CD14-positive monocyte (primary cell): ENCODE measurements at regions not wholly inside any gene's neighbourhood (a gene's known extent, or its start where the extent isn't known, plus 50 kb on each side); places are given as distances from the start of the nearest gene placed in this dataset.

ENCODE experiments used
- DNase-seq, 3 donors: peaks; one replicate each; pipeline ENCODE4 v3.0.0-alpha.2; 2011 to 2022
- H2AFZ ChIP-seq: 2 replicates; pipeline ENCODE4 v1.6.0; 2012; ENCODE audit warnings: mild to moderate bottlenecking, low read depth, low read length, inconsistent platforms; ENCODE audit not compliant: insufficient read depth, poor library complexity, severe bottlenecking
- H3K27ac ChIP-seq, 2 donors: 1 replicate in 1 of 2; 2 replicates in 1 of 2; pipeline ENCODE4 v1.5.1; 2012 to 2013; ENCODE audit warnings: low read length in 2 of 2, control low read depth in 1 of 2, inconsistent platforms in 1 of 2, low read depth in 1 of 2, mild to moderate bottlenecking in 1 of 2
- H3K27me3 ChIP-seq, 2 donors: one replicate each; pipeline versions ENCODE4 v1.6.0 to v1.6.1; 2011 to 2013; ENCODE audit warnings: low read length in 2 of 2; ENCODE audit not compliant: control insufficient read depth in 2 of 2, insufficient read depth in 2 of 2
- H3K36me3 ChIP-seq, 2 donors: replicated peaks in 1 of 2; 1 replicate in 1 of 2; 2 replicates in 1 of 2; pipeline versions ENCODE4 v1.5.1 to v1.6.1; 2012 to 2013; ENCODE audit warnings: low read length in 2 of 2, control low read depth in 1 of 2, inconsistent platforms in 1 of 2, mild to moderate bottlenecking in 1 of 2; ENCODE audit not compliant: insufficient read depth in 2 of 2, control insufficient read depth in 1 of 2
- H3K4me1 ChIP-seq, 2 donors: 1 replicate in 1 of 2; 2 replicates in 1 of 2; pipeline versions ENCODE4 v1.5.1 to v1.6.1; 2012 to 2013; ENCODE audit warnings: low read length in 2 of 2, control low read depth in 1 of 2, inconsistent platforms in 1 of 2, mild to moderate bottlenecking in 1 of 2, moderate library complexity in 1 of 2; ENCODE audit not compliant: insufficient read depth in 2 of 2, control insufficient read depth in 1 of 2
- H3K4me2 ChIP-seq: replicated peaks from 2 replicates; pipeline ENCODE3; 2012; ENCODE audit warnings: low read length, moderate library complexity, mild to moderate bottlenecking; ENCODE audit not compliant: poor library complexity, severe bottlenecking; ENCODE audit errors: extremely low read depth
- H3K4me3 ChIP-seq, 3 experiments: fragments of 200-600 bp in 1 of 3; sonication (generic) in 1 of 3; replicated peaks in 1 of 3; 1 replicate in 2 of 3; 2 replicates in 1 of 3; pipeline ENCODE4 v1.5.1; 2011 to 2013; ENCODE audit warnings: low read length in 3 of 3, mild to moderate bottlenecking in 3 of 3, control low read depth in 2 of 3, low read depth in 2 of 3, inconsistent platforms in 1 of 3, moderate library complexity in 1 of 3
- H3K79me2 ChIP-seq: 2 replicates; pipeline ENCODE4 v1.6.0; 2012; ENCODE audit warnings: mild to moderate bottlenecking, control low read depth, inconsistent platforms, low read length, moderate library complexity; ENCODE audit not compliant: insufficient read depth
- H3K9ac ChIP-seq: 2 replicates; pipeline ENCODE4 v1.6.0; 2017; ENCODE audit warnings: low read length, mild to moderate bottlenecking; ENCODE audit not compliant: insufficient read depth, poor library complexity, severe bottlenecking
- H3K9me3 ChIP-seq, 2 donors: replicated peaks in 1 of 2; 1 replicate in 1 of 2; 2 replicates in 1 of 2; pipeline versions ENCODE4 v1.5.1 to v1.6.1; 2012 to 2013; ENCODE audit warnings: low read length in 2 of 2, control low read depth in 1 of 2; ENCODE audit not compliant: control insufficient read depth in 1 of 2, insufficient read depth in 1 of 2
- H4K20me1 ChIP-seq: 2 replicates; pipeline ENCODE4 v1.6.0; 2012; ENCODE audit warnings: mild to moderate bottlenecking, low read length, control low read depth, moderate library complexity; ENCODE audit not compliant: insufficient read depth
- H3K27ac Mint-ChIP-seq, 7 donors: one replicate each; pipeline ENCODE4 v1.8.0; 2020; ENCODE audit warnings: mild to moderate bottlenecking in 7 of 7, mixed read lengths in 7 of 7, moderate library complexity in 6 of 7, inconsistent platforms in 2 of 7
- H3K27me3 Mint-ChIP-seq, 3 donors: one replicate each; pipeline ENCODE4 v1.8.0; 2021 to 2022; ENCODE audit warnings: low read depth in 3 of 3, mild to moderate bottlenecking in 3 of 3, mixed read lengths in 3 of 3, moderate library complexity in 3 of 3, inconsistent platforms in 1 of 3
- H3K36me3 Mint-ChIP-seq, 2 donors: one replicate each; pipeline ENCODE4 v1.8.0; 2020; ENCODE audit warnings: mixed read lengths in 2 of 2, inconsistent platforms in 1 of 2, mild to moderate bottlenecking in 1 of 2
- H3K4me1 Mint-ChIP-seq: one replicate; pipeline ENCODE4 v1.8.0; 2020; ENCODE audit warnings: mild to moderate bottlenecking, mixed read lengths
- H3K4me3 Mint-ChIP-seq, 2 donors: one replicate each; pipeline ENCODE4 v1.8.0; 2020; ENCODE audit warnings: mild to moderate bottlenecking in 2 of 2, mixed read lengths in 2 of 2, moderate library complexity in 1 of 2
- H3K9me3 Mint-ChIP-seq, 7 donors: one replicate each; pipeline ENCODE4 v1.8.0; 2020 to 2022; ENCODE audit warnings: mixed read lengths in 7 of 7, mild to moderate bottlenecking in 6 of 7, moderate library complexity in 6 of 7, inconsistent platforms in 2 of 7
- CTCF ChIP-seq: fragments of 200-600 bp; IDR thresholded peaks from one replicate; pipeline ENCODE4 v1.8.0; 2022; ENCODE audit warnings: antibody characterized with exemption, mild to moderate bottlenecking
- WGBS: methylation state at CpG from one replicate; pipeline ENCODE4 v1.1.5; 2013; ENCODE audit warnings: missing lambda C conversion rate; ENCODE audit not compliant: insufficient coverage; 5-methylcytosine and 5-hydroxymethylcytosine counted together
- intact Hi-C, 2 donors: fragments of 100-400 bp; cut with micrococcal nuclease; formaldehyde crosslinking; loops; one replicate each; pipeline versions ENCODE4 v1.15.0 to v1.15.1; 2023

GRCh38 chr1:29632806-29633615, 396.7 kb downstream of the PTPRU start:
- H3K36me3 Mint-ChIP-seq: no peaks in the 10 kb centered on the region
- H3K27me3 ChIP-seq: no peaks in the 10 kb centered on the region
- H3K4me1 ChIP-seq: no peaks in the 10 kb centered on the region
- no peak for TF ChIP-seq CTCF
- intact Hi-C loops: no loop called here
- H3K9me3 ChIP-seq: peaks cover 0 to 5% of the 10 kb centered on the region in 2 donors
- no peak overlapping the region for H3K27ac ChIP-seq
- H3K4me1 Mint-ChIP-seq: no peaks in the 10 kb centered on the region
- H3K9me3 Mint-ChIP-seq: peaks cover 2 to 6% (median 4%) of the 10 kb centered on the region in 7 donors
- no peak overlapping the region for H3K9ac ChIP-seq
- H4K20me1 ChIP-seq: no peaks in the 10 kb centered on the region
- no peak for DNase-seq
- no peak overlapping the region for H3K4me3 Mint-ChIP-seq
- H2AFZ ChIP-seq: no peak overlapping the region
- no peak overlapping the region for H3K27ac Mint-ChIP-seq
- H3K4me2 ChIP-seq: no peak overlapping the region
- peaks cover 1 to 9% (median 7%) of the 10 kb centered on the region in 3 donors for H3K27me3 Mint-ChIP-seq
- H3K4me3 ChIP-seq: no peak overlapping the region
- H3K79me2 ChIP-seq: no peaks in the 10 kb centered on the region
- no peaks in the 10 kb centered on the region for H3K36me3 ChIP-seq
- 85% methylated on average over 8 of the region's 11 CpGs for WGBS

GRCh38 chr1:29631836-29632805, 395.8 kb downstream of the PTPRU start:
- H3K27me3 Mint-ChIP-seq: peaks cover 1 to 9% (median 7%) of the 10 kb centered on the region in 3 donors
- no peak overlapping the region for H2AFZ ChIP-seq
- H3K4me2 ChIP-seq: no peak overlapping the region
- H3K4me1 Mint-ChIP-seq: no peaks in the 10 kb centered on the region
- intact Hi-C loops: no loop called here
- H3K9me3 Mint-ChIP-seq: peaks cover 2 to 12% (median 8%) of the 10 kb centered on the region in 7 donors
- no peak overlapping the region for H3K27ac ChIP-seq
- H4K20me1 ChIP-seq: no peaks in the 10 kb centered on the region
- H3K36me3 Mint-ChIP-seq: no peaks in the 10 kb centered on the region
- no peak for DNase-seq
- no peaks in the 10 kb centered on the region for H3K4me1 ChIP-seq
- H3K9me3 ChIP-seq: peaks cover 0 to 7% of the 10 kb centered on the region in 2 donors
- H3K4me3 Mint-ChIP-seq: no peak overlapping the region
- H3K27me3 ChIP-seq: no peaks in the 10 kb centered on the region
- no peaks in the 10 kb centered on the region for H3K79me2 ChIP-seq
- WGBS: 80% methylated on average over 8 of the region's 9 CpGs
- no peak overlapping the region for H3K27ac Mint-ChIP-seq
- no peaks in the 10 kb centered on the region for H3K36me3 ChIP-seq
- H3K4me3 ChIP-seq: no peak overlapping the region
- no peak overlapping the region for H3K9ac ChIP-seq
- no peak for TF ChIP-seq CTCF
